ENCODE measurements at regions not wholly inside any gene's neighbourhood (a gene's known extent, or its start where the extent isn't known, plus 50 kb on each side); places are given as distances from the start of the nearest gene placed in this dataset.

DNA sequence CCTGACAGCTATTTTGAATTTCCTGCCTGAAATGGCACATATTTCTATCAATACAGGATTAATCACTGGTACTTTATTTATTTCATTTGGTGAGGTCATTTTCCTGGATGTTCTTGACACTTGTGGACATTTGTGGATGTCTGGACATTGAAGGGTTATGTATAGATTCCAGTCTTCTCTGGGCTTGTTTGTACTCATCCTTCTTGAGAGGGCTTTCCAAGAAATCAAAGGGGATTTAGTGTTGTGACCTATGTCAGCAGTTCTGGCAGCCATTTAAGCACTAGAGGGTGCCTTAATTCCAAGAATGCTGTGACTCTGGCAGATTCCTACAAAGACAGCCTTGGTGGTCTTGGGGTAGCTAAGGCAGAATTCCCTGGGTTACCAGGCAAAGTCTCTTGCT lies 259.7 kb downstream of the CSNK1G3 start:
- TF ChIP-seq, protein P1, sequence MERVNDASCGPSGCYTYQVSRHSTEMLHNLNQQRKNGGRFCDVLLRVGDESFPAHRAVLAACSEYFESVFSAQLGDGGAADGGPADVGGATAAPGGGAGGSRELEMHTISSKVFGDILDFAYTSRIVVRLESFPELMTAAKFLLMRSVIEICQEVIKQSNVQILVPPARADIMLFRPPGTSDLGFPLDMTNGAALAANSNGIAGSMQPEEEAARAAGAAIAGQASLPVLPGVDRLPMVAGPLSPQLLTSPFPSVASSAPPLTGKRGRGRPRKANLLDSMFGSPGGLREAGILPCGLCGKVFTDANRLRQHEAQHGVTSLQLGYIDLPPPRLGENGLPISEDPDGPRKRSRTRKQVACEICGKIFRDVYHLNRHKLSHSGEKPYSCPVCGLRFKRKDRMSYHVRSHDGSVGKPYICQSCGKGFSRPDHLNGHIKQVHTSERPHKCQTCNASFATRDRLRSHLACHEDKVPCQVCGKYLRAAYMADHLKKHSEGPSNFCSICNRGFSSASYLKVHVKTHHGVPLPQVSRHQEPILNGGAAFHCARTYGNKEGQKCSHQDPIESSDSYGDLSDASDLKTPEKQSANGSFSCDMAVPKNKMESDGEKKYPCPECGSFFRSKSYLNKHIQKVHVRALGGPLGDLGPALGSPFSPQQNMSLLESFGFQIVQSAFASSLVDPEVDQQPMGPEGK (CRISPR knock-in tag; IDR thresholded peaks at IDR 0.05; ENCODE audit: borderline replicate concordance): no peak
- TF ChIP-seq PPARA (CRISPR knock-in tag; IDR thresholded peaks at IDR 0.05; ENCODE audit: borderline replicate concordance): no peak
- TF ChIP-seq ZFP30 (CRISPR knock-in tag; IDR thresholded peaks at IDR 0.05): no peak
